Brain microvascular endothelial cell (primary cell): ENCODE measurements at regions not wholly inside any gene's neighbourhood (a gene's known extent, or its start where the extent isn't known, plus 50 kb on each side); places are given as distances from the start of the nearest gene placed in this dataset.

Source experiments
- DNase-seq: peaks from one replicate; pipeline ENCODE4 v3.0.0-alpha.2; 2020
- H3K27ac ChIP-seq: fragments of 250-450 bp; sonication (Bioruptor Pico); 2 replicates; pipeline ENCODE4 v1.5.1; 2020; ENCODE audit warnings: mild to moderate bottlenecking, moderate library complexity
- H3K27me3 ChIP-seq: fragments of 250-450 bp; sonication (Bioruptor Pico); replicated peaks from 2 replicates; pipeline ENCODE4 v1.5.1; 2020; ENCODE audit warnings: mild to moderate bottlenecking
- H3K36me3 ChIP-seq: fragments of 250-450 bp; sonication (Bioruptor Pico); replicated peaks from 2 replicates; pipeline ENCODE4 v1.5.1; 2020; ENCODE audit warnings: mild to moderate bottlenecking
- H3K4me3 ChIP-seq: 2 replicates; pipeline ENCODE4 v1.5.1; 2011; ENCODE audit warnings: low read depth, mild to moderate bottlenecking, control low read depth, low read length, moderate library complexity
- in situ Hi-C: cut with HindIII; loops from 2 replicates; pipeline ENCODE4 v1.10.0; 2017; ENCODE audit warnings: low sequenced_read_pairs, low pct_ligation_motif_present
- TF ChIP-seq, protein P1 (sequence below): IDR thresholded peaks from 2 replicates; pipeline ENCODE4 v1.5.1; 2011; ENCODE audit warnings: low read depth, mild to moderate bottlenecking, moderate library complexity, low read length, control low read depth, inconsistent platforms; ENCODE audit errors: missing control alignments

DNA sequence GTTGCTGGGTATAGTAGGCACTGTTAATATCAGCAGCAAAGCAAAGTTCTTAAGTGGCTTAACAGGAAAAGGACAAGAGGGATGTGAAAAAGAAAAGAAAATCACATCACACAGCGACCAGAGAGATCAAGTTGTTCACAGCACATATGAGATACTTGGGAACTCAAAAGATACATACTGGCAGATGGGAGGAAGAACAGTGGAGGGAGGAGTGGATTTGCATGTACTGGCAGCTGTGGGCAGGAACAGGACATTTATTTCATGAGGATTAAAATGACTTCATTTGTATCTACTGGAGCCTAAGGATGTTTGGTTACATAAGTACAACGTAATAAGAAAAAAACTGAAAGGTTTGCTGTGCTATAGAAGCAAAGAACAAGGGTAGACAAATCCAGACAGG, 136.5 kb upstream of the IFNG-AS1 start:
- Histone ChIP-seq H3K27ac (no peak overlapping the region), H3K36me3 (no peaks in the 10 kb centered on the region), H3K27me3 (no peaks in the 10 kb centered on the region), H3K4me3 (no peak overlapping the region)
- TF ChIP-seq, protein P1, sequence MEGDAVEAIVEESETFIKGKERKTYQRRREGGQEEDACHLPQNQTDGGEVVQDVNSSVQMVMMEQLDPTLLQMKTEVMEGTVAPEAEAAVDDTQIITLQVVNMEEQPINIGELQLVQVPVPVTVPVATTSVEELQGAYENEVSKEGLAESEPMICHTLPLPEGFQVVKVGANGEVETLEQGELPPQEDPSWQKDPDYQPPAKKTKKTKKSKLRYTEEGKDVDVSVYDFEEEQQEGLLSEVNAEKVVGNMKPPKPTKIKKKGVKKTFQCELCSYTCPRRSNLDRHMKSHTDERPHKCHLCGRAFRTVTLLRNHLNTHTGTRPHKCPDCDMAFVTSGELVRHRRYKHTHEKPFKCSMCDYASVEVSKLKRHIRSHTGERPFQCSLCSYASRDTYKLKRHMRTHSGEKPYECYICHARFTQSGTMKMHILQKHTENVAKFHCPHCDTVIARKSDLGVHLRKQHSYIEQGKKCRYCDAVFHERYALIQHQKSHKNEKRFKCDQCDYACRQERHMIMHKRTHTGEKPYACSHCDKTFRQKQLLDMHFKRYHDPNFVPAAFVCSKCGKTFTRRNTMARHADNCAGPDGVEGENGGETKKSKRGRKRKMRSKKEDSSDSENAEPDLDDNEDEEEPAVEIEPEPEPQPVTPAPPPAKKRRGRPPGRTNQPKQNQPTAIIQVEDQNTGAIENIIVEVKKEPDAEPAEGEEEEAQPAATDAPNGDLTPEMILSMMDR: no peak
- no peak for DNase-seq
- in situ Hi-C loops: no loop called here

DNA sequence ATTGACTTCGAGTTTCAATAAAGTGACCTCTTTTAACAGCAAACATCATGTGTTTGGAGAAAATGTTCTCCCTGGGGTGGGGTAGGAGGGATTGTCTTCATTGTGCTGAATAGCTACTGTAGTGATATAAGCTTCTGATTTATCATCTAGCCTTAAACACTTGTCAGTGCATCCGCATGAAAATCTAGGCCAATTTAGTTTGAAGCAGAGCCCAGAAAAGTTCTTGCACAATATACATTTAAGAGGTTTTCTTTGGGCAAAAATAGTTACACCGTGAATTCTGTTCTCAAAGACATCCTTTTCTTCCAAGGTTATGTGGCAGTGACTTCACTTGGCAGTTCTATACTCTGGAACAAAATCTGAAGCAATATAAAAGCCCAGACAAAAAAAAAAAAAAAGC, 136.0 kb upstream of the IFNG-AS1 start:
- Histone ChIP-seq H3K27me3 (no peaks in the 10 kb centered on the region), H3K4me3 (no peak overlapping the region), H3K36me3 (no peaks in the 10 kb centered on the region), H3K27ac (no peak overlapping the region)
- no peak for DNase-seq
- TF ChIP-seq, protein P1: no peak
- in situ Hi-C loops: no loop called here

DNA sequence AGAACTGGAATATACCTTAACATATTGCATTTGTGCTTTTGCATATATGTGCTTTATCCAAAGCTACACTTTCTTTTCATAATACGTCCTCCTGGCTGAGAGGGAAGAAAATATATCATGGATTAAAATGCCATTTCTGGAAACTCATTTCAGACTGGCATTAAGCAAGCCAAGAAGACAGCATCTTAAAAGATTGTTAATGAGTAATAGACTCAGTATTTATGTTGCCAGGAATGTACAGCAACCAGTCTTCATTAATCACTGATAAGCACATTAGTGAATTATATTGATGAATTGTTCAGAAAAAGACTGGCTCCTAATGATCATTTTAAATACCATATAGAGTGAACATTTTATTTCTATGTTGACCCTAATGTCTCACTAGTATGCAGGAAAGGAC, 134.9 kb upstream of the IFNG-AS1 start:
- in situ Hi-C loops: no loop called here
- no peaks in the 10 kb centered on the region for H3K27me3 ChIP-seq
- H3K36me3 ChIP-seq: no peaks in the 10 kb centered on the region
- no peak overlapping the region for H3K4me3 ChIP-seq
- DNase-seq: no peak
- no peak overlapping the region for H3K27ac ChIP-seq
- TF ChIP-seq, protein P1: no peak

DNA sequence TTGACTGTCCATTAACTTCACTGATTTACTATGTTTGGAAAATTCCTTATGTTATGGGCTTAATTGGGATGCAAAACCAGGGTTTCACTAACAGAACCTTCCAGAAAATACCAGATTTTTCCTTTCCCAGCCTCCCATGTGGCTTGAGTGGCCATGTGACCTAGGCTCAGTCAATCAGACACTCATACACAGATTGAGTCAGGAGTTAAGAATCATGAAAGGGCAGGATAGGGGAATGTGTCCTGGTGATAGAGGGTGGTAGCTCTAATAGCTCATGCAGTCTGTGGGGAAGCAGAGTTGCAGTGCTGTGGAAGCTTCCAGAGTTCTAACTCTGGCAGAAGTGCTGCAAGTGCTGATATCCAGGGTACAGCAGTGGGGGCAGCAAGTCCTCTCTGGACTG, 134.1 kb upstream of the IFNG-AS1 start:
- TF ChIP-seq, protein P1: no peak
- Histone ChIP-seq H3K27me3 (no peaks in the 10 kb centered on the region), H3K27ac (no peak overlapping the region), H3K36me3 (no peaks in the 10 kb centered on the region), H3K4me3 (no peak overlapping the region)
- in situ Hi-C loops: no loop called here
- peak; percentile 1 for DNase-seq

DNA sequence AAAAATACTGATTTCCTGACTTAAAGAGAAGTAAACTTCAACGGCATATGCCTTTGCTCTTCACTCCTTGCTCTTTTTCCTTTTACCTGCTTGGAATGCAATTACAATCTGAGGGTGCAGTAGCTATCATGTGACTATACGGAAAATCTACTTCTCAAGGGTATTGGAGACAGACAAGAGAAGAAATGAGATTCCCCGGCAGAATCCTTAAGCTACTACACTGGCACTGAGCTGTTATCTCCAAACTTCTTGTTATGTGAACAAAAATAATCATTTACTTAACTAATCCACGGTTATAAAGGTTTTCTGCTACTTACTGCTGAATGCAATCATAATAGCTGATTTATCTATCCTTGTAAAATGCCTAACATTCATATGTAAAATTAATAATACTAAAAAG, 118.0 kb upstream of the IFNG-AS1 start:
- no peak overlapping the region for H3K4me3 ChIP-seq
- H3K36me3 ChIP-seq: no peaks in the 10 kb centered on the region
- in situ Hi-C loops: no loop called here
- no peak for DNase-seq
- no peak overlapping the region for H3K27ac ChIP-seq
- TF ChIP-seq, protein P1: no peak
- H3K27me3 ChIP-seq: no peaks in the 10 kb centered on the region

DNA sequence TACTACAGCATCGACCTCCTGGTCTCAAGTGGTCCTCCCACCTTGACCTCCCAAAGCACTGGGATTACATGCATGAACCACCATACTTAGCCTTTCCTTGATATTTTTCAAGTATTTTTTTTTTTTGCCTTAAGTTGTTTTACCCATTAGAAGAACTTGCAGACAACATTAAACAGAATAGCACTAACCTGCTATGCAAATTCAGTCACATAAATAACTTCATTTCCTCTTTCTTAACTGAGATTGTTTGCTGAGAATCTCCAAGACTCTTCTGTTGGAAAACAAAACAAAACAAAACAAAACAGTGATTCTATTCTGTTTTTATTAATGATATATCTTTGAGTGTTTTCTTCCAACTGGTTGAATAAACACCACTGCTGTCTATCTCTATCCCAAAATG, 115.9 kb upstream of the IFNG-AS1 start:
- Histone ChIP-seq H3K27me3 (no peaks in the 10 kb centered on the region), H3K27ac (no peak overlapping the region), H3K36me3 (no peaks in the 10 kb centered on the region), H3K4me3 (no peak overlapping the region)
- no peak for DNase-seq
- in situ Hi-C loops: no loop called here
- TF ChIP-seq, protein P1: no peak
